Neural cell (in vitro differentiated cells): ENCODE measurements at regions not wholly inside any gene's neighbourhood (a gene's known extent, or its start where the extent isn't known, plus 50 kb on each side); places are given as distances from the start of the nearest gene placed in this dataset.

ENCODE experiments used
- H2AFZ ChIP-seq: fragments of 200-600, 300-800 bp; sonication (generic), shearing (Covaris generic); 2 replicates; pipeline ENCODE4 v1.6.0; 2014; ENCODE audit warnings: low read depth, mild to moderate bottlenecking, antibody characterized with exemption, low read length, moderate library complexity
- H3F3A ChIP-seq: fragments of 200-600 bp; shearing (Covaris generic); 2 replicates; pipeline ENCODE4 v1.6.1; 2016; ENCODE audit warnings: mild to moderate bottlenecking, moderate library complexity, mixed read lengths, antibody characterized with exemption, low read length; ENCODE audit not compliant: insufficient read depth, poor library complexity, severe bottlenecking
- H3K27ac ChIP-seq: fragments of 200-600, 300-800 bp; sonication (generic), shearing (Covaris generic); 2 replicates; pipeline ENCODE4 v1.5.1; 2014; ENCODE audit warnings: mild to moderate bottlenecking, low read length, moderate library complexity
- H3K27me3 ChIP-seq: fragments of 300-800, 200-600 bp; sonication (generic), shearing (Covaris generic); 2 replicates; pipeline ENCODE4 v1.6.0; 2014; ENCODE audit warnings: mild to moderate bottlenecking, low read depth, low read length, moderate library complexity; ENCODE audit not compliant: insufficient read depth
- H3K36me3 ChIP-seq: fragments of 300-800, 200-600 bp; sonication (generic), shearing (Covaris generic); 2 replicates; pipeline ENCODE4 v1.5.1; 2014; ENCODE audit warnings: mild to moderate bottlenecking, antibody characterized with exemption, low read length, moderate library complexity; ENCODE audit not compliant: insufficient read depth
- H3K4me2 ChIP-seq: fragments of 300-800, 200-600 bp; sonication (generic), shearing (Covaris generic); 2 replicates; pipeline ENCODE4 v1.6.0; 2014; ENCODE audit warnings: mild to moderate bottlenecking, low read length
- H3K4me3 ChIP-seq: fragments of 300-800, 200-600 bp; sonication (generic), shearing (Covaris generic); 2 replicates; pipeline ENCODE4 v1.5.1; 2014; ENCODE audit warnings: mild to moderate bottlenecking, low read length, moderate library complexity
- H3K79me2 ChIP-seq: fragments of 200-600 bp; shearing (Covaris generic); replicated peaks from 2 replicates; pipeline ENCODE4 v1.6.0; 2014; ENCODE audit warnings: mild to moderate bottlenecking, low read length, moderate library complexity; ENCODE audit not compliant: insufficient read depth
- H3K9ac ChIP-seq: fragments of 300-800, 200-600 bp; sonication (generic), shearing (Covaris generic); 2 replicates; pipeline ENCODE4 v1.6.1; 2016; ENCODE audit warnings: mild to moderate bottlenecking, low read length, mixed read lengths
- H3K9me2 ChIP-seq: fragments of 200-600 bp; shearing (Covaris generic); 2 replicates; pipeline ENCODE4 v1.6.1; 2016; ENCODE audit warnings: mild to moderate bottlenecking, low read length, mixed read lengths; ENCODE audit not compliant: insufficient read depth
- H3K9me3 ChIP-seq: fragments of 200-600, 300-800 bp; sonication (generic), shearing (Covaris generic); 2 replicates; pipeline ENCODE4 v1.6.1; 2016; ENCODE audit warnings: mild to moderate bottlenecking, mixed run types, low read length, moderate library complexity, mixed read lengths
- H4K20me1 ChIP-seq: fragments of 200-600 bp; shearing (Covaris generic); 2 replicates; pipeline ENCODE4 v1.6.1; 2016; ENCODE audit warnings: mild to moderate bottlenecking, mixed run types; ENCODE audit not compliant: insufficient read depth
- CTCF ChIP-seq: fragments of 450-650 bp; IDR thresholded peaks from 2 replicates; pipeline ENCODE4 v1.5.1; 2014; ENCODE audit warnings: antibody characterized with exemption, mild to moderate bottlenecking, moderate library complexity; ENCODE audit not compliant: poor library complexity, severe bottlenecking
- EP300 ChIP-seq: fragments of 450-650 bp; conservative IDR thresholded peaks from 2 replicates; pipeline ENCODE4 v1.6.1; 2014; ENCODE audit warnings: antibody characterized with exemption, mild to moderate bottlenecking, moderate library complexity; ENCODE audit not compliant: poor library complexity, severe bottlenecking
- EZH2 ChIP-seq: fragments of 200-600, 300-800 bp; shearing (Covaris generic), sonication (generic); IDR thresholded peaks from 2 replicates; pipeline ENCODE4 v1.6.1; 2014; ENCODE audit warnings: antibody characterized with exemption, low read length, borderline replicate concordance, mild to moderate bottlenecking; ENCODE audit not compliant: insufficient read depth, poor library complexity, severe bottlenecking
- MXI1 ChIP-seq: fragments of 450-650 bp; conservative IDR thresholded peaks from 2 replicates; pipeline ENCODE4 v1.6.1; 2014; ENCODE audit warnings: antibody characterized with exemption, mild to moderate bottlenecking; ENCODE audit not compliant: poor library complexity, severe bottlenecking
- POLR2AphosphoS5 ChIP-seq: IDR thresholded peaks from 2 replicates; pipeline ENCODE4 v1.6.1; 2012
- RAD21 ChIP-seq: fragments of 450-650 bp; conservative IDR thresholded peaks from 2 replicates; pipeline ENCODE4 v1.6.1; 2014; ENCODE audit warnings: antibody characterized with exemption, mild to moderate bottlenecking, moderate library complexity
- REST ChIP-seq: IDR thresholded peaks from 2 replicates; pipeline ENCODE4 v1.6.1; 2012; ENCODE audit warnings: borderline replicate concordance
- SMC3 ChIP-seq: fragments of 450-650 bp; conservative IDR thresholded peaks from 2 replicates; pipeline ENCODE4 v1.6.1; 2014; ENCODE audit warnings: antibody characterized with exemption, mild to moderate bottlenecking, moderate library complexity; ENCODE audit not compliant: poor library complexity
- TAF1 ChIP-seq: IDR thresholded peaks from 2 replicates; pipeline ENCODE4 v1.6.1; 2012; ENCODE audit warnings: low read depth

- no peak overlapping the region for H3K4me3 ChIP-seq
- H3K27me3 ChIP-seq, result no peaks in the 10 kb centered on the region
- no peak overlapping the region for H2AFZ ChIP-seq
- H3K4me2 ChIP-seq, result no peak overlapping the region
- H3K79me2 ChIP-seq, result no peaks in the 10 kb centered on the region
- H3K27ac ChIP-seq, result no peak overlapping the region
- H3K36me3 ChIP-seq, result no peaks in the 10 kb centered on the region
- no peaks in the 10 kb centered on the region for H4K20me1 ChIP-seq
- no peaks in the 10 kb centered on the region for H3F3A ChIP-seq
- TF ChIP-seq CTCF (no peak), POLR2AphosphoS5 (no peak), SMC3 (no peak), MXI1 (no peak), TAF1 (no peak), EZH2 (no peak), EP300 (no peak), REST (no peak), RAD21 (no peak)
- H3K9me3 ChIP-seq, result no peaks in the 10 kb centered on the region
- no peak overlapping the region for H3K9ac ChIP-seq
- H3K9me2 ChIP-seq, result no peaks in the 10 kb centered on the region
Measured at GRCh38 chr2:14520385-14520945, 112.1 kb upstream of the LRATD1 start.

- Histone ChIP-seq H3K79me2 (no peaks in the 10 kb centered on the region), H3K9me3 (no peaks in the 10 kb centered on the region), H4K20me1 (no peaks in the 10 kb centered on the region), H3K36me3 (no peaks in the 10 kb centered on the region), H3K4me3 (no peak overlapping the region), H3F3A (no peaks in the 10 kb centered on the region), H3K9ac (no peak overlapping the region), H3K4me2 (no peak overlapping the region), H3K27me3 (no peaks in the 10 kb centered on the region), H2AFZ (no peak overlapping the region), H3K9me2 (no peaks in the 10 kb centered on the region), H3K27ac (no peak overlapping the region)
- TF ChIP-seq TAF1, result no peak
- no peak for TF ChIP-seq MXI1
- TF ChIP-seq CTCF, result no peak
- no peak for TF ChIP-seq SMC3
- no peak for TF ChIP-seq REST
- TF ChIP-seq EZH2, result no peak
- TF ChIP-seq EP300, result no peak
- TF ChIP-seq RAD21, result no peak
- TF ChIP-seq POLR2AphosphoS5, result no peak
Measured at GRCh38 chr2:14524041-14524802, 108.3 kb upstream of the LRATD1 start.
